Mesendoderm (in vitro differentiated cells): ENCODE measurements at regions not wholly inside any gene's neighbourhood (a gene's known extent, or its start where the extent isn't known, plus 50 kb on each side); places are given as distances from the start of the nearest gene placed in this dataset.
"Not testable (repeated sequence)": the region's sequence is repeated elsewhere in the genome, so short reads cannot be mapped to it uniquely, and the experiment has no call there.

Experiments
- DNase-seq: peaks from one replicate; pipeline ENCODE4 v3.0.0; 2013
- H2AK5ac ChIP-seq: 2 replicates; pipeline ENCODE4 v1.6.1; 2013; ENCODE audit warnings: low read length, inconsistent platforms
- H2BK120ac ChIP-seq: 2 replicates; pipeline ENCODE4 v1.6.1; 2013; ENCODE audit warnings: low read depth, mild to moderate bottlenecking, low read length, moderate library complexity, mixed read lengths
- H2BK15ac ChIP-seq: replicated peaks from 2 replicates; pipeline ENCODE4 v1.6.1; 2013; ENCODE audit warnings: low read depth, mild to moderate bottlenecking, moderate library complexity
- H2BK5ac ChIP-seq: 2 replicates; pipeline ENCODE4 v1.6.1; 2013; ENCODE audit warnings: low read length, inconsistent platforms
- H3K18ac ChIP-seq: 2 replicates; pipeline ENCODE4 v1.6.1; 2013; ENCODE audit warnings: mild to moderate bottlenecking, low read length, mixed read lengths
- H3K23ac ChIP-seq: one replicate; pipeline ENCODE4 v1.6.1; 2013; ENCODE audit warnings: low read length
- H3K27ac ChIP-seq: 2 replicates; pipeline ENCODE4 v1.5.1; 2013; ENCODE audit warnings: low read depth, mild to moderate bottlenecking, inconsistent platforms, low read length, moderate library complexity
- H3K27me3 ChIP-seq: 2 replicates; pipeline ENCODE4 v1.6.1; 2013; ENCODE audit warnings: low read length, control low read depth, mild to moderate bottlenecking, inconsistent platforms; ENCODE audit not compliant: insufficient read depth, poor library complexity
- H3K36me3 ChIP-seq: 2 replicates; pipeline ENCODE4 v1.6.1; 2013; ENCODE audit warnings: low read length, inconsistent platforms; ENCODE audit not compliant: control insufficient read depth, insufficient read depth
- H3K4ac ChIP-seq: one replicate; pipeline ENCODE4 v1.6.1; 2013; ENCODE audit warnings: low read depth, mild to moderate bottlenecking, low read length, moderate library complexity
- H3K4me1 ChIP-seq: 2 replicates; pipeline ENCODE4 v1.6.1; 2013; ENCODE audit warnings: low read depth, low read length, inconsistent platforms; ENCODE audit not compliant: control insufficient read depth
- H3K4me2 ChIP-seq: 2 replicates; pipeline ENCODE4 v1.6.1; 2013; ENCODE audit warnings: low read length
- H3K4me3 ChIP-seq: 2 replicates; pipeline ENCODE4 v1.5.1; 2013; ENCODE audit warnings: mild to moderate bottlenecking, low read length
- H3K56ac ChIP-seq: one replicate; pipeline ENCODE4 v1.6.1; 2013; ENCODE audit warnings: low read length
- H3K79me1 ChIP-seq: 2 replicates; pipeline ENCODE4 v1.6.1; 2013; ENCODE audit warnings: low read length, inconsistent platforms
- H3K79me2 ChIP-seq: 2 replicates; pipeline ENCODE4 v1.6.1; 2013; ENCODE audit warnings: mild to moderate bottlenecking, low read length; ENCODE audit not compliant: control insufficient read depth, insufficient read depth
- H3K9ac ChIP-seq: 2 replicates; pipeline ENCODE4 v1.6.1; 2013; ENCODE audit warnings: low read length, inconsistent platforms
- H4K5ac ChIP-seq: one replicate; pipeline ENCODE4 v1.6.1; 2013; ENCODE audit warnings: low read length
- H4K8ac ChIP-seq: one replicate; pipeline ENCODE4 v1.6.1; 2013; ENCODE audit warnings: low read depth, mild to moderate bottlenecking, control low read depth, low read length, moderate library complexity
- WGBS: extraction: QIAGEN DNeasy Blood & Tissue Kit; methylation state at CpG from one replicate; pipeline ENCODE4 v1.1.7; 2013; ENCODE audit warnings: low lambda C conversion rate, missing lambda C conversion rate; ENCODE audit not compliant: insufficient coverage; ENCODE audit errors: extremely low coverage; 5-methylcytosine and 5-hydroxymethylcytosine counted together

DNA sequence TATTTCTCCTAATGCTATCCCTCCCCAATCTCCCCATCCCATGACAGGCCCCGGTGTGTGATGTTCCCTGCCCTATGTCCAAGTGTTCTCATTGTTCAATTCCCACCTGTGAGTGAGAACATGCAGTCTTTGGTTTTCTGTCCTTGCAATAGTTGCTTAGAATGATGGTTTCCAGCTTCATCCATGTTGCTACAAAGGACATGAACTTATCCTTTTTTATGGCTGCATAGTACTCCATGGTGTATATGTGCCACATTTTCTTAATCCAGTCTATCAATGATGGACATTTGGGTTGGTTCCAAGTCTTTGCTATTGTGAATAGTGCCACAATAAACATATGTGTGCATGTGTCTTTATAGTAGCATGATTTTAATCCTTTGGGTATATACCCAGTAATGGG lies 51.3 kb upstream of the RIOK2 start:
- not testable (repeated sequence) for H4K5ac ChIP-seq, H3K4me2 ChIP-seq, H3K4me3 ChIP-seq, H3K4ac ChIP-seq, H3K27ac ChIP-seq, H3K4me1 ChIP-seq, H3K27me3 ChIP-seq, H3K18ac ChIP-seq, H2AK5ac ChIP-seq, H3K79me2 ChIP-seq, H2BK120ac ChIP-seq, H2BK15ac ChIP-seq, H3K79me1 ChIP-seq, H3K23ac ChIP-seq, DNase-seq, H3K9ac ChIP-seq, H4K8ac ChIP-seq, H3K36me3 ChIP-seq, H3K56ac ChIP-seq, H2BK5ac ChIP-seq
- WGBS, result no CpG with 5 or more reads among the region's 1 CpG

DNA sequence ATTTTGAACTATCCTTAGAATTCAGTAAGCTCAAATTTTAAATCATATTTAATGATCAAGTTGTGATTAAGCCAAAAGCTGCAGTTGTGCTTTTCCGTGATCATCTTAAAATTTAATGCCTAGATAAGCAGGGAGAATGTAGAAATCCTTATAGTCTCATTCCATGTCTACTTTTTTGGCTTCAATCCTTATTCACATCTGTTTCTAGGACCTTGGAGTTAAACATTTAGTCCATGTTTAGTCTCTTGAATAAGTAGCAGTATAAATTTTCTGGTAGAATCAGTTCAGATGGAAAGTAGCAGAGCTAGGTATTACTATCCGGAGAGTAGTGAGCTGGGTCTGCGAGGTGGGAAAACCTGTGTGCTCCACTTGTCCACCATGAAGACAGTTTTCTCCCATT lies 59.3 kb upstream of the RIOK2 start:
- H3K27ac ChIP-seq, result no peak overlapping the region
- no peak overlapping the region for H3K56ac ChIP-seq
- H3K18ac ChIP-seq, result no peak overlapping the region
- no peaks in the 10 kb centered on the region for H3K36me3 ChIP-seq
- no peak overlapping the region for H2BK15ac ChIP-seq
- DNase-seq, result no peak
- no peak overlapping the region for H4K8ac ChIP-seq
- H3K27me3 ChIP-seq, result no peaks in the 10 kb centered on the region
- H2BK5ac ChIP-seq, result no peak overlapping the region
- H3K4me2 ChIP-seq, result no peak overlapping the region
- no peaks in the 10 kb centered on the region for H3K4me1 ChIP-seq
- H3K23ac ChIP-seq, result no peak overlapping the region
- WGBS, result no CpG with 5 or more reads among the region's 3 CpGs
- no peak overlapping the region for H3K9ac ChIP-seq
- H3K4ac ChIP-seq, result no peak overlapping the region
- H3K79me2 ChIP-seq, result no peaks in the 10 kb centered on the region
- H4K5ac ChIP-seq, result no peak overlapping the region
- H2BK120ac ChIP-seq, result no peak overlapping the region
- no peak overlapping the region for H3K4me3 ChIP-seq
- no peaks in the 10 kb centered on the region for H3K79me1 ChIP-seq
- no peak overlapping the region for H2AK5ac ChIP-seq

DNA sequence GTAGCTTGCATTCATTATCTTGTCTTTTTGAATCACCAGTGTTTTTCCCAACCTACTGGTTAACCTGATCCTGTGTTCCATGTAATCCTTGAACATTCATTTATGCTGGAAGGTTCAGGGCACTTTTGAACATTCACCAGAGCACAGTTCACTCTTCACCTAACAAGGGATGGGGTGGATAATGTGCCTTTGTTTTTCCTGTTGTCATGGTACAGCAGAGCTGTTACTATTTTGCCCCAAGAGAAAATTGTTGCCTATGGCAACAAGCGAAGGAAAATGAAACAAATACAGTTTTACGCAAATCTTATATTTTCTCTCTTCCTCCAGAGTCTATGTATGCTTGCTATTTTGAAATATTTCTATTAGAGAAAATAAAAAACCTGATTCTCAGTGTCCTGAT lies 60.3 kb upstream of the RIOK2 start:
- Histone ChIP-seq H3K18ac (no peak overlapping the region), H3K4me3 (no peak overlapping the region), H4K5ac (no peak overlapping the region), H3K56ac (no peak overlapping the region), H3K36me3 (no peaks in the 10 kb centered on the region), H2BK15ac (no peak overlapping the region), H2BK120ac (no peak overlapping the region), H3K79me1 (no peaks in the 10 kb centered on the region), H3K27ac (no peak overlapping the region), H3K23ac (no peak overlapping the region), H3K4me1 (no peaks in the 10 kb centered on the region), H3K4ac (no peak overlapping the region), H3K79me2 (no peaks in the 10 kb centered on the region), H3K27me3 (no peaks in the 10 kb centered on the region), H2BK5ac (no peak overlapping the region), H2AK5ac (no peak overlapping the region), H3K9ac (no peak overlapping the region), H3K4me2 (no peak overlapping the region), H4K8ac (no peak overlapping the region)
- DNase-seq, result peak; percentile 17
- WGBS, result no CpG with 5 or more reads among the region's 2 CpGs

DNA sequence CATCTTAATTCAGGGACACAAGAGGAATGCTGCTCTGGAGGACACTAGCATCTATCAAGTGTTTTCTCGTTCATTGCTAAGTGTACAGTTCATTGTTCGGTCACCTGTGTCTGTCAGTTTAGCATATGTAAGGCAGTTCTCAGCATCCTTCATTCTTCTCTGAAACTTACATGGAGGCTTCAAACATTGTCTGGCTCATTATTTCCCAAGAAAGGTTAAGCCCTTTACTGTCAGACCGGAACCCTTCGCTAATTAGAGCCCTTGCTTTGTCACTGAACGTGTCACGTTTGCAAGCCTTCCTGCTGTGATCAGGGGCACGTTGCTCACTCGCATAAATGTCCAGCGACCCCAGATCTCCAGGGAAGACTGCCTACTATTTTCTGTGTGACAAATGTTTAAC lies 62.3 kb upstream of the RIOK2 start:
- no peak overlapping the region for H2BK120ac ChIP-seq
- H3K4me3 ChIP-seq, result no peak overlapping the region
- H3K27ac ChIP-seq, result no peak overlapping the region
- no peak overlapping the region for H3K18ac ChIP-seq
- no peaks in the 10 kb centered on the region for H3K36me3 ChIP-seq
- no peak overlapping the region for H4K5ac ChIP-seq
- no peak overlapping the region for H3K4me2 ChIP-seq
- DNase-seq, result peak; percentile 8
- no peak overlapping the region for H2BK15ac ChIP-seq
- no CpG with 5 or more reads among the region's 9 CpGs for WGBS
- no peak overlapping the region for H4K8ac ChIP-seq
- H3K56ac ChIP-seq, result no peak overlapping the region
- H3K27me3 ChIP-seq, result no peaks in the 10 kb centered on the region
- H2BK5ac ChIP-seq, result no peak overlapping the region
- H3K4ac ChIP-seq, result no peak overlapping the region
- H3K79me1 ChIP-seq, result no peaks in the 10 kb centered on the region
- H3K79me2 ChIP-seq, result no peaks in the 10 kb centered on the region
- H3K9ac ChIP-seq, result no peak overlapping the region
- no peaks in the 10 kb centered on the region for H3K4me1 ChIP-seq
- H3K23ac ChIP-seq, result no peak overlapping the region
- H2AK5ac ChIP-seq, result no peak overlapping the region

DNA sequence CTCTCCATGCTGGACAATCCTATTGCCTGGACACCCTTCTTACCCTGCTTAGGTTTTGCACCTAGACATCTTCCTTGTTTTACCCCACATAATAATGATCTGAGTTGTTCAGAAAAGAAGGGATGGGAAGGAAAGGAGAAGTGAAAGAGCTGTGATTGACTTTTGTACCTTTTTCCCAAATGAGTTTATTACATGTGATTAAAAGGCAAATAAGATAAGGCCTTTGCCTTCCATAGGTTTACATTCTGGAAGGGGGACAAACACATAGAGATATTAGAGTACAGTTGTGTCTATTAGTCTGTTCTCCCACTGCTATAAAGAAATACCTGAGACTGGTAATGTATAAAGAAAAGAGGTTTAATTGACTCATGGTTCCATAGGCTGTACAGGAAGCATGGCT lies 67.1 kb upstream of the RIOK2 start:
- H3K36me3 ChIP-seq, result no peaks in the 10 kb centered on the region
- no peak overlapping the region for H3K9ac ChIP-seq
- H3K18ac ChIP-seq, result no peak overlapping the region
- no peaks in the 10 kb centered on the region for H3K79me2 ChIP-seq
- no peak overlapping the region for H2BK120ac ChIP-seq
- DNase-seq, result no peak
- H3K79me1 ChIP-seq, result no peaks in the 10 kb centered on the region
- no peak overlapping the region for H3K4me3 ChIP-seq
- H2BK15ac ChIP-seq, result no peak overlapping the region
- H3K27me3 ChIP-seq, result no peaks in the 10 kb centered on the region
- H3K4me2 ChIP-seq, result no peak overlapping the region
- no peak overlapping the region for H3K23ac ChIP-seq
- no peak overlapping the region for H3K4ac ChIP-seq
- no peak overlapping the region for H3K27ac ChIP-seq
- no peak overlapping the region for H4K8ac ChIP-seq
- no peak overlapping the region for H2BK5ac ChIP-seq
- H3K56ac ChIP-seq, result no peak overlapping the region
- no peak overlapping the region for H4K5ac ChIP-seq
- no peaks in the 10 kb centered on the region for H3K4me1 ChIP-seq
- no peak overlapping the region for H2AK5ac ChIP-seq

GRCh38 chr5:97266076-97266475 lies 83.0 kb upstream of the RIOK2 start:
- H3K4me2 ChIP-seq, result no peak overlapping the region
- H3K36me3 ChIP-seq, result no peaks in the 10 kb centered on the region
- no peak overlapping the region for H3K56ac ChIP-seq
- H3K27me3 ChIP-seq, result no peaks in the 10 kb centered on the region
- no peak overlapping the region for H4K5ac ChIP-seq
- no peak overlapping the region for H3K9ac ChIP-seq
- DNase-seq, result no peak
- H3K4me1 ChIP-seq, result no peaks in the 10 kb centered on the region
- no peak overlapping the region for H4K8ac ChIP-seq
- no peak overlapping the region for H2BK5ac ChIP-seq
- H3K79me2 ChIP-seq, result no peaks in the 10 kb centered on the region
- no peaks in the 10 kb centered on the region for H3K79me1 ChIP-seq
- H3K4ac ChIP-seq, result no peak overlapping the region
- H2BK15ac ChIP-seq, result no peak overlapping the region
- H3K27ac ChIP-seq, result no peak overlapping the region
- no peak overlapping the region for H3K23ac ChIP-seq
- no peak overlapping the region for H3K4me3 ChIP-seq
- H2BK120ac ChIP-seq, result no peak overlapping the region
- H2AK5ac ChIP-seq, result no peak overlapping the region
- H3K18ac ChIP-seq, result no peak overlapping the region
